CD4-positive, alpha-beta T cell treated with Interleukin-17A for 4 hours (primary cell): ENCODE measurements at regions not wholly inside any gene's neighbourhood (a gene's known extent, or its start where the extent isn't known, plus 50 kb on each side); places are given as distances from the start of the nearest gene placed in this dataset.
"Not testable (repeated sequence)": the region's sequence is repeated elsewhere in the genome, so short reads cannot be mapped to it uniquely, and the experiment has no call there.

ENCODE experiments used
- DNase-seq: peaks from one replicate; pipeline ENCODE4 v3.0.0-alpha.2; 2020; ENCODE audit warnings: mixed read lengths

DNA sequence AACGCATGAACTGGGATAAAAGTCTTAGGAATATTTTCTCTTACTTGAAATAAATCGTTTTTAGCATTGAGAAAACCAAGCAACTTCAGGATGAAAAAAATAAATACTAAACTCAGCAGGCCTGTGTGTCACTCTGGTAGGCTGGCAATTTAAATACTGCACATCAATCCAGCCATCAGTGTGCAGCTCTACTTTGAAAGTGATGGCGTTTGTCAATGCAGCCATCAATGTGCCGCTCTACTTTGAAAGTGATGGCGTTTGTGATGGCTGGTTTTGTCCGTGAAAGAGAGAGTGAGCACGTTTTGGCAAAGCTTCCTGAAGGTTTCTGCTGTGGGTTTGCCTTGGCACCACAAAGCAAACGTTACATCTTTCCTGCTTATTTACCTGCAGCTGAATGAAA lies 543.5 kb upstream of the SALL3 start:
- DNase-seq, result no peak

DNA sequence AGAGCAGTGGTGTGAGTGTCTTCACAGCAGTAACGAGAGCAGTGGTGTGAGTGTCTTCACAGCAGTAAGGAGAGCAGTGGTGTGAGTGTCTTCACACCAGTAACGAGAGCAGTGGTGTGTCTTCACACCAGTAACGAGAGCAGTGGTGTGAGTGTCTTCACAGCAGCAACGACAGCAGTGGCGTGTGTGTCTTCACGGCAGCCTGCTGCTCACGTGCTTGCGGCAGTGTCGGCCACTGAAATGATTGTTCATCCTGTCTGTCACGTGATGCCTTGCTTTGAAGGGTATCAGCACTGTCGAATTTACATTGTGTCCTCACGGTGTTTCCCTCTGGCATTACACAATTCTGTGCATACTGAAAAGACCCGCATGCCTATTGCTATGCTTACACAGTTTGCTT lies 541.4 kb upstream of the SALL3 start:
- not testable (repeated sequence) for DNase-seq

DNA sequence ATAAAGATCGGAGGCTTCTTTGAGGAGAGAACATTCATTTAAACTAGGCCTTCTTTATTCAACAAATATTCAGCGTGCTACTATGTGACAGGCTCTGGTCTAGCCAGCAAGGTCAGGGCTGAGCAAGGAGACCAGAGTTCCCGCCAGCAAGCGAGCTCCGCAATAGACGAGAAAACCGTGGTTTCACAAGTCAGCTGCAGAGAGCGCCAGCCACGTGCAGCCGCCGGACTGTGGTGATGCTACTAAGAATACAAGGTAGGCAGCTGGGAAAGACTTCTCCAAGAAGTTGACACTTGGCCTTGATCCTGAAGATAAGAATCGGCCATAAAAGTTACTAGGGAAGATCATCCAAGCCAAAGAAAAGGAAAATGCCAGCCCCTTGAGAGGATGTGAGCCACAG lies 533.7 kb upstream of the SALL3 start:
- DNase-seq, result no peak

DNA sequence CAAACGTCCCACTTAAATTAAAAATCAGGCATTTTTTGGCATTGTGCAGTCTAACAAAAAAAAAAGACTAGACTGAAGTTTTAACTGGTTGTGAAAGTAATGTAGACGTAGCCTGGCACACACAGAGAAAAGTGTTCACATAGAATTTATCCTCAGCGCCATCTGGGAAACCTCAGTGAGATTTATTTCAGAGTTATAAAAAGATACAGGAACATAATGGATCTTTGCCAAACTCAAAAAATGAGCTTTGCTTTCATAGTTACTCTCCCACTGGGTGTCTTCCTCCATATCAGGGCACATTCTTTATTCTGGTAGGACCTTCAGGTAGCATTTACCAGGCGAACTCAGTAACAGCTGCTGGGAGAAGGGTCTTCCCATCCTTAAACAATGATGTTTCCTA lies 532.4 kb upstream of the SALL3 start:
- DNase-seq, result no peak

DNA sequence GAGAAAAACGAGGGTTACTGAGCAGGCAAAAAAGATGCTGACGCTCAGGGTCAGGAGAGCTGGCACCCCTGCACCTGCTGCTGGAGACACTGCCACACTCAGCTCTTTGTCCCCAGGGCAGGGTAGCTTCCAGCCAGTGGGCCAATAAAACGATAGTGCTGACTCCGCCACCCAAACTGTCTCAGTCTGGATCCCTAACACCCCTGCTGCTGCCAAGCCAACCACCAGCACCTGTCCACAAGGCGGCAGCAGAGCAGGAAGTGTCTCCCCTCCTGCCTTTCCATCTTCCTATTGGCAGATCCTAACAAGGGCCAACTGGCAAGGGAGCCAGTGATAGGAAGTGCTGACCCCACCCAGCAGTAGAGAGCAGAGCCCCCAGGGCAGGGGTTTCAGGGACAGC lies 531.5 kb upstream of the SALL3 start:
- DNase-seq, result no peak

DNA sequence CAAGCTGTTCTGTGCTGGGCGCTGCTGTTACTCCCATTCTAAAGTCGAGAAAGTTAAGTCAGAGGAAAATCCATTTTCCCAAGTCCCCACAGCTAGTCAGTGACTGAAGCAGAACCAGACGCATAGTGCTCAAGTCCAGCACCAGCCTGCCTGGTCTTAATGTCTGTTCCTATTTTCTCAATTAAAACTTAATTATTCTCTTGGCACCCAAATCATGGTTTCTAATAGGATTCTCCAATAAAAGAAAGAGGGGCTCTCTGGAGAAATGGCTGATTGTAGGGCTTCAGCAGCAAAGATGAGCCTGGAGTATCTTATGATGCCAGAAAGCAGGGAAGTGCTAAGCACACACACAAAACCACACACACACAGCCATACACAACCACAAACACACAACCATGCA lies 531.0 kb upstream of the SALL3 start:
- DNase-seq, result no peak

DNA sequence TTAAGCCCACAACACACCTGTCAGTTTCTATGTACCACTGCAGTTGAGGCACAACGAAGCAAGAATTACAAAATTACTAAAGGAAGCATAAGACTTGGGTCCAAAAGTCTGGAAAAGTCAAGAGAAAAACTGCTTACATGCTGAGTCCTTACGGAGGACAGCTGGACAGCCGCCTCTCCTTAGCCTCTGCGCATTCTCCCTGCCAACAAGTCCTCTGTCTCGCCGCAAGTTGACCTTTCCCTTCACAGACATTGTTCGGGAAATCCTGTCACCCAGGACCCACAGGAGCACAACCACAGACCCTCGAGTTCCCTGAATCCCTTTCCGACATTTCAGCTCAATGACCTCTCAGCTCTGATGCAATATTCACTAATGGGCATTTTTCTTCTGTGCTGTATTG lies 525.4 kb upstream of the SALL3 start:
- no peak for DNase-seq

DNA sequence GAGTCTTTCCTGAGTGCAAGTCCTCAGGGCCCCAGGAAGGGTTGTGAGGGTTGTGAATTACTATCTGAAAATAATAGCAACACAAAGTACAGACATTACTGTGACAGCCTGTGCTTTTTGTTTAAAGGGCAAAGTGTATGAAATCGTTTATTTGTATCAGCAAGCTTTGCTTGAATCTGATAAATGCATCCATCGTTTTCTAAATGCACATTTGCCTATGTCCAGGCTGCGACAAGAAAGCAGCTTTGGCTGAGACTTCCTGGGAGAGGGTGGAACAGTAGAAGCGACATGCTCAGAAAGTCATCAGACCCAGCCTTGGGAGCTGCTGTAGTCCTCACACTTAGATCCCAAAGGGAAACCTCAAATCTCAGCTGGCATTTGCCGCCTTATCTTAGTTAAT lies 524.2 kb upstream of the SALL3 start:
- DNase-seq, result no peak

DNA sequence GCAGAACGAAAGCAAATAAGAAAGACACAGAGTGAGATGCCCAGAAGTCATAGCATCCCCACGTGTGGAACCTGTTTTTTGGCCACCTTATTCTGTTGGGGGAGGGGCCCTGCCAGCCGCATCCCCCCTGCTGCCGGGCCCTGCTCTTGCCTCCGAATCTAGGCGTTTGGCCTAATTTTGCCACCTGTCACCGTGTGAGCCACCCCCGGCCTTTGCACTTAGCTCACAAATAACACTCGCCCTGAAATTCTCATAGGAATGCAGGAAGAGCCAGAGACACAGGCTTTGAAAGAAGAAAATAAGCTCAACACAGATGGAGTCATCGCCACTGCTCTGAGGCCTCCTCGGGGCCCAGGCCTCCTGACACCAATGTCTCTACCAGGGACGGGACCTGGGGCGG lies 522.6 kb upstream of the SALL3 start:
- no peak for DNase-seq

DNA sequence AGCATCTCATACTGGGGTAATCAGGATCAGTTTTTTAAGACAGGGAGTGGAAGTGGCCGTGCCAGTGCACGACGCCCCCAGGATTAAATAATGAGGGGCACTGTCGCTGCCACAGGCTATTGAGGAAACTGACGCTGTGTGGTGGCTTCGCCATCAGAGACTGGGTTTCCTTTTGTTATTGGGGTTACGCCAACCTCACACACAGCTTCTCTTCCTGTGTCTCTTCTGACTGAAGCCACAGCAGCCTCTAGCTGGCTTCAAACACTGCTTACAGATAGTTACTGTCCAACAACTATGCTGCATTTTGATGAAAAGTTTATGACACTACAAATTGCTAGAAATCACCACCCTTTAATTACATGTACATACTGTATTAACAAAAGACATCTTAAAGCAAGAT lies 521.9 kb upstream of the SALL3 start:
- no peak for DNase-seq

DNA sequence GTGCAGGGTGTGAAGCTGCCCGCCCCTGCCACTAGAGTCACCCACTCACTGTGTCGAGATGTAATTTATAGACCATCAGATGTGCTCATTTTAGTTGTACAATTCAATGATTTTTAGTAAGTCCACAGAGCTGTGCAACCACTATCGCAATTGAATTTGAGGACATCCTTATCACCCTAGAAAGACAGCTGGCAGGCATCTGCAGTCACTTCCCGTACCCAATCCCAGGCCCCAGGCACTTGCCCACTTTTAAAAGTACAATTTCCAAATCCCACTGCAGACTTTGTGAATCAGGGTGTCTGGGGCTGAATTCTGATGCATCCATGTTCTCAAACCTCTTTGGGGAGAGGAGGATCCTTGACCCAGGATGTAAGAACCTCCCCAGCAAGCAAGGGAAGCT lies 521.3 kb upstream of the SALL3 start:
- no peak for DNase-seq

DNA sequence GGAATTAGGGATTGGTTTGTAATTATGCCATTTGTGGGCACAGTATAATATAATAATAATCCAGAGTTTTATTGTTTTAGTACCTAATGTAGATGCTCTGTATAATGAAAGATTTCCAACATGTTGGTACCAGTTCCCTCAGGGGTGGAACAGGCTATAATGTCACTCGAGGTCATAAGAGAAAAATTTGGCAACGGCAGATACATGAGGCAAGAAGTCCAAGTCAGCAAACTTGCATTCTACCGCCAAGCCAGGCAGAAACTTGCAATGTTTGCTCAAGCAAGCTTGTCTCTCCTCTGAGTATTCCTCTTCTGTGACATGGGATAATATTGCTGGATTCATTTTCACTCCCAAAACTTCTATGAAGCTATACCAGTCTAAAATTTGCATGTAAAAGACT lies 520.0 kb upstream of the SALL3 start:
- no peak for DNase-seq

DNA sequence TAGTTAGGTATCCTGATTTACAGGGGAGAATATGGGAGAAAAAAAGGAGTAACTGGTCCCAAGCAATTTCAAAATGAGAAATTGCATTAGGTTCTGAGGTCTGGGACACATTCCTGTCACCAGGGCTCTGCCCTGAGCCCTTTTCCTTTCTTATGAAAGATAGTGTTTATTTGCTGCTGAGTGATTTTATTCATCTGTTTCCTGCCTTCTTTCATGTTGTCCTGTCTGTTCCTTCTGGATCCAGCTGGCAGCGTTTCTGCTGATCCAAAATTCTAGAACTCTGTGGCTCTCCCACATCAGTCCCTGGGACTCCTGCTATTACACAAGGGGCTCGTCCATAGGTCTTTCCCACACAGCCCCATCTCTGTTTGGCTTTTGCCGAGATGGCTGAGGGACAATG lies 519.1 kb upstream of the SALL3 start:
- DNase-seq, result no peak

DNA sequence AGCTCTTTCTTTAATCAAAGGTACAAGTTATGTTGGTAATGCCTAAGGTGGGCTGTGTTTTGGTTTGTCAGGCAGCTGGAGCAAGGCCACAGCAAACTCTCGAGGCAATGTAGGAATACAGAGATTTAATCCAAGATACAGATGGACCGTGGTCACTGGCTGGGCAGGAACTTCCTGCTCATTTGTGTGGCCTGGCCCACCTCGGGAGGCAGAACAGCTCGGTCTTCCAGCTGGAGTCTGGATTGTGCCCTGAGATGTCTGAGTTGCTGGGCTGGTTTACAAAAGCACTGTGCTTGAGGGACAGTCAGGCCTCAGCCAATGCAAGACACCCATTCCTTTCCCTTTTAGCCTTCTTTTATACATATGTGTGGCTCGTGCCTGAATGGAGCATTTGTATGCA lies 506.1 kb upstream of the SALL3 start:
- DNase-seq, result no peak

DNA sequence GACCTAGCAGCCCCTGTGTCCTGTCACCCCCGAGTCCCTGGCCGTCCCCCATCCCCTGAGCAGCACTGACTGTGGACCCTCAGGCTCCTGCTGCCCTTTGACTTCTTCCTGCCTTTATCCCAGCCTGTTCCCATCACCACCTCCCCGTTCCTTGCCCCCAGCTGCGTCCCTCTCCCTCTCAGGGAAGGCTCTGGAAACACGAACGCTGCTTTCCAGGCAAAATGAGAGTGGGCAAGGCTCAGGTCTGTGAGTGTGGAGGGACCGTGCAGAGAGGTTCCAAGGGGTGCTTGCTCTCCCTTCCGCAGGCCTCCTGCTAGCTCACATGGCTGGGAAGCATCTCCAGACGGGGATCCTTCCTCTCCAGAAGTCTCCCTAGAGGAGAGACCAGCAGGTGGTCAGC lies 501.8 kb upstream of the SALL3 start:
- DNase-seq, result no peak

DNA sequence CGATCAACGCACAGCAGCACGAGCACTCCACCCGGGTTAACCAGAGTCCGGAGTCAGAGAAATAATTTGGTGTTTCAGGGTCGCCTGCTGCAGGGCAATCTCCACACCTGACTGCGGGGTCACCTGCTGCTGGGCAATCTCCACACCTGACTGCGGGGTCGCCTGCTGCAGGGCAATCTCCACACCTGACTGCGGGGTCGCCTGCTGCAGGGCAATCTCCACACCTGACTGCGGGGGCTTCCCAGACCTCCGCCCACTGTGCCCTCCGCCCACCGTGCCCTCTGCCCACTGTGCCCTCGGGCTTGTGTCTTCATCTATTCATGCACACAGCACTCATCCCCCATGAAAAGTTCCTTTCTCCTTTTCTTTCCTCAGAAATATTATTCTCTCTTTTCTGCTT lies 500.2 kb upstream of the SALL3 start:
- no peak for DNase-seq

DNA sequence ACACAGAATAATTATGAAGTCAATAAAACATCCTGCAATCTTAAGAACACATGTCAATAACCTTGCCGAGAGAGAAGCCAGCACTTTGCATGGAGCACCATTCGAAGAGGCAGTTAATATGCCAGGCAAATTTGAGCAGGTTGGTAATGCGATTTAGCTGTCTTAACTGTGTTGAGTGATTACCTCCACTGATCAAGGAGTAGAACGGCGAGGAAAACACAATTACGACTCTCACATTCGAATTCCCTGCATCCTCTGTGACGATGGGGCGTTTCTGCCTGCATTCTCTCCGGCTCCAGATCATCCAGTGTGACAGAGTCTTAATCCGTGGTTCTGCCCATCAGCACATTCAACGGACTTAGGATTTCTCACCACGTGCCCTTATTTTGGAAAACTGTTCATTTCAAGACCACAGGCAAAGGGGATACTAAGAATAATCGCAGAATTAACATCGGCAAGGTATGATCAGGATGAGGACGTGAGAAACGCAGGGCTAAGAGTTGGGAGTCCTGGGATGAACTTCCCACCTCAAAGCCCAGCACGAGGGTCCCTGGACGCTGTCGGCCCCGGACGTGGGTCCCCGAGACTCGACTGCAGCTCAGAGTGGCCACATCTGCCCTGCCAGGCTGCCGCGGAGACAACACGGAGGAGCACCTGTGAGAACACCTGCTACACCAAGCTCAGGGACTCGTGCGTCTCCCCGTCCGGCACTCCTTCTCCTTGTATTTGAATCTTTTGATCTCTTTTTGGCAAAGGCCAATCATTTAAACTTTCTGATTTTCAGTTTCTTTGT lies 499.2 kb upstream of the SALL3 start:
- no peak for DNase-seq

DNA sequence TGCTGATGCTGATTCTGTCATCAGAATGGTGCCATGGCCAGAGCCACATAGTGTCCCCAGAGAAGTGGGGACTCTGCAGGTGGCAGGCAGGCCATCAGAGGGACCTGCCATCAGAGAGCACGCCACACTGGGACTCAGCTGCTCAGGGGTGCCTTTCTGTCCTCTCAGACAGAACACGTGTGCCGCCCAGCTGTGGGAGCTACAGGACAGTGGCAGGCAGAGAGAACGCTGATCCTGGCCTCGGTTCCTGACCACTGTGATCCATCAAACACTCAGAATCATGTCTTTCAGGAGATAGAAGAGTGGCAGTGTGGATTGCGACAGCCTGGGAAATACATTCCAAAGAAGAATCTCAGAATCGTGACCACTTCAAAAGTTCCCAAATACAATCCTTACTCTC lies 497.2 kb upstream of the SALL3 start:
- DNase-seq, result no peak

DNA sequence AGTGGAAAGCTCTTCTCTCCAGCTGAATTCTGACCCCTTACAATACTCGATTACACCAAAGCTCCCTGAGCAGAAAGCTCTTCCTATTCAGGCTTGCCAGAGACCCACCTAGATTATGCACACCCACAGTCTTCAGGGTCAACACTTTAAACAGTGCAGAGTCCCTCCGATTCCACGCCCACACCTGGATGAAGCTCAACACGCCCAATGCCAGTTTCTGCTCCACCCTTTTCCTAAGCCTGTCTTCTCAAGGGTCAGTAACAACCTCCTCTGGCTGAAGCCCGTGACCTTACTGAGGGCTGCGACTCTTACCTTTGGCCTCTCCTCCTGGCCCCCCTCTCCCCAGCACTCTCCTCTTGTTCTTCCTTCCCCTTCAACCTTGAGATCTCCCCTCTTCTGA lies 492.0 kb upstream of the SALL3 start:
- no peak for DNase-seq

DNA sequence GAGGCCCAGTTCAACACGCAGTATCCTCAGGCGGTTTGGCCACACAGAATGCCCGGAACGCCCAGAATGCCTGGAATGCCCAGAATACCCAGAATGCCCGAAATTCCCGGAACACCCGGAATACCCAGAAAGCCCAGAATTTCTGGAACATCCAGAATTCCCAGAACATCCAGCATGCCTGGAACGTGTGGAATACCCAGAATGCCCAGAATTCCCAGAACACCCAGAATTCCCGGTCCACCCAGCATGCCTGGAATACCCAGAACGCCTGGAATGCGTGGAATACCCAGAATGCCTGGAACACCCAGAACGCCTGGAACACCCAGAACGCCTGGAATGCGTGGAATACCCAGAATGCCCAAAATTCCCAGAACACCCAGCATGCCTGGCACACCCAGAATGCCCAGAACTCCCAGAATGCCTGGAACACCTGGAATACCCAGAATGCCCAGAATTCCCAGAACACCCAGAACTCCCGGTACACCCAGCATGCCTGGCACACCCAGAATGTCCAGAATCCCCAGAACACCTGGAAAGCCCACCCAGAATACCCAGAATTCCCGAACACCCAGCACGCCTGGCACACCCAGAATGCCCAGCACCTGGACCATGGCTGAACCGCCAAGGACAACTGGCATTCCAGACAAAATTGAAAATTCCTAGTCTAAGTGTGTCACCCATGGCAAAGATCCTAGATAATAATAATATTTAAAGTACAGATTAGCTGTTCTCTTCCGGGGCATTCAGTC lies 487.4 kb upstream of the SALL3 start:
- no peak for DNase-seq

DNA sequence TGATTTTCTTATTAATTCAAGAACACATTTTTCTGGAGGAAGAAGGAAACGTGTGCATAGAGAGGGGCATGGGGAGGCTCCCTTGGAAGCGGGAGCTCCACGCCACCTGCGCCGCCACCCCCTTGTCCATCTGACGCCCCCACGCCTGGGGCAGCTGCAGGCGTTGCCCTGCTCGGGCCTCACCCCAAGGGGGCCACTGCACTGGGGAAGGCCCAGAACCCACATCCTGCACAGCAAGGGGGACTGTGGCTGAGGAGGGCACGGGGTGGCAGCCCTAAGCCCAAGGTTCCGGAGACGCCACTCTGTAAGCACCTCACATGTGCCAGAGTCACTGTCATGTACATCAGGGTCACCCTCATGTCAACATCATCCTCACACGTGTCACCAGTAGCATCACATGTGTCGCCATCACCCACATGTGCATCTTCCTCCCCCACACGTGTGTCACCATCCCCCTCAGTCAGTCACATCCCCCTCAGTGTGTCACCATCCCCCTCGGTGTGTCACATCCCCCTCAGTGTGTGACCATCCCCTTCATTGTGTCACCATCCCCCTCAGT lies 486.7 kb upstream of the SALL3 start:
- no peak for DNase-seq

DNA sequence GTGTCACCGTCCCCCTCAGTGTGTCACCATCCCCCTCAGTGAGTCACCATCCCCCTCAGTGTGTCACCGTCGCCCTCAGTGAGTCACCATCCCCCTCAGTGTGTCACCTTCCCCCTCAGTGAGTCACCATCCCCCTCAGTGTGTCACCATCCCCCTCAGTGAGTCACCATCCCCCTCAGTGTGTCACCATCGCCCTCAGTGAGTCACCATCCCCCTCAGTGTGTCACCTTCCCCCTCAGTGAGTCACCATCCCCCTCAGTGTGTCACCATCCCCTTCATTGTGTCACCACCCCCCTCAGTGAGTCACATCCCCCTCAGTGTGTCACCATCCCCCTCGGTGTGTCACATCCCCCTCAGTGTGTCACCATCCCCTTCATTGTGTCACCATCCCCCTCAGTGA lies 486.1 kb upstream of the SALL3 start:
- not testable (repeated sequence) for DNase-seq

DNA sequence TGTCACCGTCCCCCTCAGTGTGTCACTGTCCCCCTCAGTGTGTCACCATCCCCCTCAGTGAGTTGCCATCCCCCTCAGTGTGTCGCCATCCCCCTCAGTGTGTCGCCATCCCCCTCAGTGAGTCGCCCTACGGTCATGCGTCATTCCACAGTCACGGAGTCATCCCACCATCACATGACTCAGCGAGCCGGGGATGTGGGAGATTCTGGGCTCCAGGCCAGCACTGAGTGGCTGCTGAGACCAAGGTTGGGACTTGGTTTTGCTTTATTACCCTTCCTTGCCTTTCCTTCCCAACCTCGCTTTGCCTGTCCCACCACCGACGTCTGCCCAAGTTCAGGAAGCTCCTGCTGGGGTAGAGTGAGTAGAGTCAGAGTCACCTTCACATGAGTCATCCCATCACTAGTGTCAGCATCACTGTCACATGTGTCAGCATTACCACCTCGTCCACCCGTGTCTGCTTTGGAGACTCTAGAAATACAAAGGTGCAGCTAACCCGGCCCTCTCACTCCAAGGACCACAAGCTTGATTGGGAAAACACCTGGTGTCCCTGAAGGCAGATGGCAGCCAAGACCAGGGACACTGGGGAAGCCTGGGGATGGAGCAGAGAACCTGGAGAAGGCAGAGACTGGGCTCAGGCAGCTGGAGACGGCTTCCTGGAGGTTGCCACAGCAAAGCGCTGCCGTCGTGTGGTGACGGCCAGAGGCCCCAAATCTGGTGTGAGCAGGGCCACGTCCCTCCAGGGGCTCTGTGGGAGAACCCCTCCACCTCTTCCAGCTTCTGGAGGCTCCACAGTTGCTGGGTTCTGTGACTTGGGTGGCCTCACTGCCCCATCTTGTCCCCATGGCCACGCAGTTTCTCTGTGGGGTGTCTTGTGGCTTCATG lies 485.2 kb upstream of the SALL3 start:
- no peak for DNase-seq
